GM12878 (cell line): ENCODE measurements at regions not wholly inside any gene's neighbourhood (a gene's known extent, or its start where the extent isn't known, plus 50 kb on each side); places are given as distances from the start of the nearest gene placed in this dataset.

Experiments
- ATAC-seq: fragments of 200-7000 bp; cut with Tn5 transposase; 3 replicates; pipeline ENCODE4 v1.9.1; 2020; ENCODE audit warnings: mild to moderate bottlenecking, moderate library complexity
- BruUV-seq: library from RNA; stranded (reverse); fragments of 400-500 nt; replicated peaks from 2 replicates; lab custom pipeline; 2021; lab: Mats Ljungman, UMichigan
- CTCF ChIA-PET: fragments of 300-600 bp; sonication (Branson Sonifier 250); formaldehyde crosslinking; extraction: SDS; loops from one replicate; lab custom pipeline; 2021; ENCODE audit warnings: inconsistent platforms; lab: Yijun Ruan, JAX
- POLR2A ChIA-PET: fragments of 350-600 bp; formaldehyde crosslinking; extraction: SDS; loops from one replicate; lab custom pipeline; 2021; ENCODE audit warnings: inconsistent platforms; lab: Charles Lee
- RAD21 ChIA-PET: fragments of 300-600 bp; sonication (Branson Sonifier 250); formaldehyde crosslinking; loops from one replicate; lab custom pipeline; 2023; ENCODE audit warnings: antibody characterized with exemption; ENCODE audit not compliant: unreplicated experiment; lab: Charles Lee
- SMC1A ChIA-PET: fragments of 300-600 bp; sonication (Branson Sonifier 250); formaldehyde crosslinking; loops from one replicate; lab custom pipeline; 2023; ENCODE audit not compliant: unreplicated experiment, uncharacterized antibody; lab: Charles Lee
- DNase-seq: peaks from one replicate; pipeline ENCODE4 v3.0.0-alpha.2; 2011; ENCODE audit warnings: low read depth, low spot score
- FAIRE-seq: peaks from 3 replicates; lab custom pipeline; 2011; peaks lifted over from hg19 to GRCh38; lab: Jason Lieb, UNC
- H2AFZ ChIP-seq: 2 replicates; pipeline ENCODE4 v1.6.0; 2011; ENCODE audit warnings: low read depth, low read length, control low read depth; ENCODE audit not compliant: control insufficient read depth
- H3K27ac ChIP-seq: 2 replicates; pipeline ENCODE4 v1.5.1; 2011; ENCODE audit warnings: control low read depth; ENCODE audit not compliant: control insufficient read depth, insufficient read depth
- H3K27me3 ChIP-seq, 2 experiments: replicated peaks in 1 of 2; 2 replicates each; pipeline versions ENCODE4 v1.6.0 to v1.6.1; 2011; ENCODE audit warnings: low read length in 1 of 2; ENCODE audit not compliant: control insufficient read depth in 2 of 2, insufficient read depth in 2 of 2
- H3K36me3 ChIP-seq, 2 experiments: 2 replicates each; pipeline ENCODE4 v1.5.1; 2011; ENCODE audit warnings: low read length in 1 of 2; ENCODE audit not compliant: control insufficient read depth in 2 of 2, insufficient read depth in 2 of 2
- H3K4me1 ChIP-seq: 2 replicates; pipeline ENCODE4 v1.6.1; 2011; ENCODE audit warnings: mild to moderate bottlenecking, low read length, moderate library complexity, mixed read lengths; ENCODE audit not compliant: control insufficient read depth, insufficient read depth
- H3K4me2 ChIP-seq: 2 replicates; pipeline ENCODE4 v1.6.0; 2011; ENCODE audit warnings: control low read depth; ENCODE audit not compliant: control insufficient read depth, insufficient read depth
- H3K4me3 ChIP-seq: fragments of 200-600 bp; sonication (generic); 2 replicates; pipeline ENCODE4 v1.5.1; 2016
- H3K79me2 ChIP-seq: 2 replicates; pipeline ENCODE4 v1.6.0; 2011; ENCODE audit warnings: low read length; ENCODE audit not compliant: control insufficient read depth, insufficient read depth
- H3K9ac ChIP-seq: 2 replicates; pipeline ENCODE4 v1.8.0; 2011; ENCODE audit warnings: low read length, control low read depth, mixed read lengths; ENCODE audit not compliant: control insufficient read depth, insufficient read depth
- H3K9me3 ChIP-seq: replicated peaks from 3 replicates; pipeline ENCODE4 v1.5.1; 2011; ENCODE audit warnings: mild to moderate bottlenecking, low read length; ENCODE audit not compliant: control insufficient read depth, insufficient read depth
- H4K20me1 ChIP-seq: 2 replicates; pipeline ENCODE4 v1.6.0; 2011; ENCODE audit not compliant: control insufficient read depth, insufficient read depth
- ASH2L ChIP-seq: fragments of 300-600, 200-600 bp; sonication (generic); IDR thresholded peaks from 2 replicates; pipeline ENCODE4 v1.6.1; 2017; ENCODE audit warnings: low read depth, mild to moderate bottlenecking, borderline replicate concordance
- CHD2 ChIP-seq: IDR thresholded peaks from 2 replicates; pipeline ENCODE4 v1.6.1; 2011; ENCODE audit warnings: low read depth, low read length, improper control_type of control experiment, borderline replicate concordance
- HDAC2 ChIP-seq: fragments of 200-600 bp; sonication (generic); IDR thresholded peaks from 2 replicates; pipeline ENCODE4 v1.6.1; 2017
- KDM1A ChIP-seq: fragments of 200-600 bp; sonication (generic); IDR thresholded peaks from 2 replicates; pipeline ENCODE4 v1.6.1; 2016; ENCODE audit warnings: borderline replicate concordance
- RAD51 ChIP-seq: fragments of 450-650 bp; IDR thresholded peaks from 2 replicates; pipeline ENCODE4 v1.6.1; 2016; ENCODE audit warnings: moderate library complexity, mild to moderate bottlenecking, inconsistent platforms
- SIN3A ChIP-seq: IDR thresholded peaks from 2 replicates; pipeline ENCODE4 v1.6.1; 2012; ENCODE audit warnings: low read depth, low read length, improper control_type of control experiment
- SMAD5 ChIP-seq: IDR thresholded peaks from 2 replicates; pipeline ENCODE4 v1.6.1; 2016; ENCODE audit warnings: antibody characterized with exemption, low read depth
- TCF7 ChIP-seq: IDR thresholded peaks from 2 replicates; pipeline ENCODE4 v1.6.1; 2014; ENCODE audit warnings: antibody characterized with exemption, borderline replicate concordance
- ZNF622 ChIP-seq: fragments of 450-650 bp; IDR thresholded peaks from 2 replicates; pipeline ENCODE4 v1.6.1; 2017; ENCODE audit warnings: mild to moderate bottlenecking, inconsistent platforms
- WGBS: methylation state at CpG from one replicate; pipeline ENCODE4 v1.1.6; 2016; ENCODE audit warnings: low lambda C conversion rate; ENCODE audit not compliant: insufficient replicate concordance, insufficient coverage; ENCODE audit errors: missing lambda C conversion rate; 5-methylcytosine and 5-hydroxymethylcytosine counted together
- in situ Hi-C: fragments of 300-500 bp; cut with MboI; formaldehyde crosslinking; loops from 9 replicates; pipeline ENCODE4 v1.14.3; 2018; ENCODE audit warnings: mixed read lengths
- intact Hi-C: fragments of 100-400 bp; cut with micrococcal nuclease; formaldehyde crosslinking; loops from one replicate; pipeline ENCODE4 v1.14.2; 2022; ENCODE audit not compliant: unreplicated experiment
- TF ChIP-seq, protein P1 (sequence below): fragments of 450-650 bp; IDR thresholded peaks from 2 replicates; pipeline ENCODE4 v1.6.1; 2016; ENCODE audit warnings: mild to moderate bottlenecking
- TF ChIP-seq, protein P2 (sequence below): fragments of 450-650 bp; IDR thresholded peaks from 2 replicates; pipeline ENCODE4 v1.6.1; 2017; ENCODE audit warnings: borderline replicate concordance
- TF ChIP-seq, protein P3 (sequence below): fragments of 450-650 bp; IDR thresholded peaks from 2 replicates; pipeline ENCODE4 v1.6.1; 2017; ENCODE audit warnings: mild to moderate bottlenecking
- TF ChIP-seq, protein P4 (sequence below): fragments of 450-650 bp; formaldehyde crosslinking; IDR thresholded peaks from 2 replicates; pipeline ENCODE4 v1.4.0; 2020; ENCODE audit warnings: mild to moderate bottlenecking, moderate library complexity
- TF ChIP-seq, protein P5 (sequence below): fragments of 450-650 bp; formaldehyde crosslinking; IDR thresholded peaks from 2 replicates; pipeline ENCODE4 v1.4.0; 2022; ENCODE audit warnings: mild to moderate bottlenecking, moderate library complexity

DNA sequence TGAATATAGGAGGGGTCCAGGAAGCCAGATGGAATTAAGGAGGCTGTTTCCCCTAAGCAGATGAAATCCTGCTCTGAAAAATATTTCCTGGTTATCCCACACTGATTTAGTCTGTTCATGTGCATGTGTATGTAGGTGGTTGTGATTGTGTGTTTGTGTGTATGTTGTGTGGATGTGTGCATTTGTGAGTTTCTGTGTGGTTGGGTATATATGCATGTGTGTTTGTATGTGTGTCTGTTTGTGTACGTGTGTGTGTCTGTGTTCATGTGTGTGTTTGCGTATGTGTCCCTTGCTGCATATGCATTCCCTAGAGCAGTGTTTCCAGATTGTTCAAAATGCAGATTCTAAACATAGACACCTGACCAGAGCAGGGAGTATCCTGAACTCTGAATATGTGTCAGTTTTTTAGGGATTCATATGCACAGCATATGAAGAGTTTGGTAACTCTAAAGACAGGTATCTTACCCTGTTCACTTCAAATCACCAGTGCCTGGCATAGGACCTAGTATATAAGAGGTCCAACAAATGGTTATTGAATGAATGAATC, 239.8 kb downstream of the MAFB start:
- WGBS = 54% methylated on average over 2 of the region's 2 CpGs
- FAIRE-seq (no peak), DNase-seq (no peak), ATAC-seq (no peak)
- Histone ChIP-seq H3K27ac (no peak overlapping the region), H3K79me2 (no peaks in the 10 kb centered on the region), H3K9me3 (no peaks in the 10 kb centered on the region), H3K36me3 (no peaks in the 10 kb centered on the region), H3K4me2 (no peak overlapping the region), H2AFZ (no peak overlapping the region), H3K4me1 (no peaks in the 10 kb centered on the region), H4K20me1 (no peaks in the 10 kb centered on the region), H3K4me3 (no peak overlapping the region), H3K9ac (no peak overlapping the region), H3K27me3 (peaks cover 0 to 4% of the 10 kb centered on the region in 2 experiments; a peak in 2 of 4 replicates)
- ChIA-PET RAD21 (no interaction called here), POLR2A (no interaction called here), CTCF (no interaction called here), SMC1A (no interaction called here)
- in situ Hi-C loops = no loop called here
- no TSS peak for BruUV-seq
- intact Hi-C loops = no loop called here
- TF ChIP-seq KDM1A (no peak), TCF7 (no peak), SIN3A (no peak), CHD2 (no peak), HDAC2 (no peak), ZNF622 (no peak), ASH2L (no peak), RAD51 (no peak), SMAD5 (no peak)
- TF ChIP-seq, protein P1, sequence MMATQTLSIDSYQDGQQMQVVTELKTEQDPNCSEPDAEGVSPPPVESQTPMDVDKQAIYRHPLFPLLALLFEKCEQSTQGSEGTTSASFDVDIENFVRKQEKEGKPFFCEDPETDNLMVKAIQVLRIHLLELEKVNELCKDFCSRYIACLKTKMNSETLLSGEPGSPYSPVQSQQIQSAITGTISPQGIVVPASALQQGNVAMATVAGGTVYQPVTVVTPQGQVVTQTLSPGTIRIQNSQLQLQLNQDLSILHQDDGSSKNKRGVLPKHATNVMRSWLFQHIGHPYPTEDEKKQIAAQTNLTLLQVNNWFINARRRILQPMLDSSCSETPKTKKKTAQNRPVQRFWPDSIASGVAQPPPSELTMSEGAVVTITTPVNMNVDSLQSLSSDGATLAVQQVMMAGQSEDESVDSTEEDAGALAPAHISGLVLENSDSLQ = no peak
- TF ChIP-seq, protein P2, sequence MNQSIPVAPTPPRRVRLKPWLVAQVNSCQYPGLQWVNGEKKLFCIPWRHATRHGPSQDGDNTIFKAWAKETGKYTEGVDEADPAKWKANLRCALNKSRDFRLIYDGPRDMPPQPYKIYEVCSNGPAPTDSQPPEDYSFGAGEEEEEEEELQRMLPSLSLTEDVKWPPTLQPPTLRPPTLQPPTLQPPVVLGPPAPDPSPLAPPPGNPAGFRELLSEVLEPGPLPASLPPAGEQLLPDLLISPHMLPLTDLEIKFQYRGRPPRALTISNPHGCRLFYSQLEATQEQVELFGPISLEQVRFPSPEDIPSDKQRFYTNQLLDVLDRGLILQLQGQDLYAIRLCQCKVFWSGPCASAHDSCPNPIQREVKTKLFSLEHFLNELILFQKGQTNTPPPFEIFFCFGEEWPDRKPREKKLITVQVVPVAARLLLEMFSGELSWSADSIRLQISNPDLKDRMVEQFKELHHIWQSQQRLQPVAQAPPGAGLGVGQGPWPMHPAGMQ = no peak
- TF ChIP-seq, protein P3, sequence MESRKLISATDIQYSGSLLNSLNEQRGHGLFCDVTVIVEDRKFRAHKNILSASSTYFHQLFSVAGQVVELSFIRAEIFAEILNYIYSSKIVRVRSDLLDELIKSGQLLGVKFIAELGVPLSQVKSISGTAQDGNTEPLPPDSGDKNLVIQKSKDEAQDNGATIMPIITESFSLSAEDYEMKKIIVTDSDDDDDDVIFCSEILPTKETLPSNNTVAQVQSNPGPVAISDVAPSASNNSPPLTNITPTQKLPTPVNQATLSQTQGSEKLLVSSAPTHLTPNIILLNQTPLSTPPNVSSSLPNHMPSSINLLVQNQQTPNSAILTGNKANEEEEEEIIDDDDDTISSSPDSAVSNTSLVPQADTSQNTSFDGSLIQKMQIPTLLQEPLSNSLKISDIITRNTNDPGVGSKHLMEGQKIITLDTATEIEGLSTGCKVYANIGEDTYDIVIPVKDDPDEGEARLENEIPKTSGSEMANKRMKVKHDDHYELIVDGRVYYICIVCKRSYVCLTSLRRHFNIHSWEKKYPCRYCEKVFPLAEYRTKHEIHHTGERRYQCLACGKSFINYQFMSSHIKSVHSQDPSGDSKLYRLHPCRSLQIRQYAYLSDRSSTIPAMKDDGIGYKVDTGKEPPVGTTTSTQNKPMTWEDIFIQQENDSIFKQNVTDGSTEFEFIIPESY = no peak
- TF ChIP-seq, protein P4, sequence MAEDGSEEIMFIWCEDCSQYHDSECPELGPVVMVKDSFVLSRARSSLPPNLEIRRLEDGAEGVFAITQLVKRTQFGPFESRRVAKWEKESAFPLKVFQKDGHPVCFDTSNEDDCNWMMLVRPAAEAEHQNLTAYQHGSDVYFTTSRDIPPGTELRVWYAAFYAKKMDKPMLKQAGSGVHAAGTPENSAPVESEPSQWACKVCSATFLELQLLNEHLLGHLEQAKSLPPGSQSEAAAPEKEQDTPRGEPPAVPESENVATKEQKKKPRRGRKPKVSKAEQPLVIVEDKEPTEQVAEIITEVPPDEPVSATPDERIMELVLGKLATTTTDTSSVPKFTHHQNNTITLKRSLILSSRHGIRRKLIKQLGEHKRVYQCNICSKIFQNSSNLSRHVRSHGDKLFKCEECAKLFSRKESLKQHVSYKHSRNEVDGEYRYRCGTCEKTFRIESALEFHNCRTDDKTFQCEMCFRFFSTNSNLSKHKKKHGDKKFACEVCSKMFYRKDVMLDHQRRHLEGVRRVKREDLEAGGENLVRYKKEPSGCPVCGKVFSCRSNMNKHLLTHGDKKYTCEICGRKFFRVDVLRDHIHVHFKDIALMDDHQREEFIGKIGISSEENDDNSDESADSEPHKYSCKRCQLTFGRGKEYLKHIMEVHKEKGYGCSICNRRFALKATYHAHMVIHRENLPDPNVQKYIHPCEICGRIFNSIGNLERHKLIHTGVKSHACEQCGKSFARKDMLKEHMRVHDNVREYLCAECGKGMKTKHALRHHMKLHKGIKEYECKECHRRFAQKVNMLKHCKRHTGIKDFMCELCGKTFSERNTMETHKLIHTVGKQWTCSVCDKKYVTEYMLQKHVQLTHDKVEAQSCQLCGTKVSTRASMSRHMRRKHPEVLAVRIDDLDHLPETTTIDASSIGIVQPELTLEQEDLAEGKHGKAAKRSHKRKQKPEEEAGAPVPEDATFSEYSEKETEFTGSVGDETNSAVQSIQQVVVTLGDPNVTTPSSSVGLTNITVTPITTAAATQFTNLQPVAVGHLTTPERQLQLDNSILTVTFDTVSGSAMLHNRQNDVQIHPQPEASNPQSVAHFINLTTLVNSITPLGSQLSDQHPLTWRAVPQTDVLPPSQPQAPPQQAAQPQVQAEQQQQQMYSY (CRISPR knock-in tag) = no peak
- TF ChIP-seq, protein P5, sequence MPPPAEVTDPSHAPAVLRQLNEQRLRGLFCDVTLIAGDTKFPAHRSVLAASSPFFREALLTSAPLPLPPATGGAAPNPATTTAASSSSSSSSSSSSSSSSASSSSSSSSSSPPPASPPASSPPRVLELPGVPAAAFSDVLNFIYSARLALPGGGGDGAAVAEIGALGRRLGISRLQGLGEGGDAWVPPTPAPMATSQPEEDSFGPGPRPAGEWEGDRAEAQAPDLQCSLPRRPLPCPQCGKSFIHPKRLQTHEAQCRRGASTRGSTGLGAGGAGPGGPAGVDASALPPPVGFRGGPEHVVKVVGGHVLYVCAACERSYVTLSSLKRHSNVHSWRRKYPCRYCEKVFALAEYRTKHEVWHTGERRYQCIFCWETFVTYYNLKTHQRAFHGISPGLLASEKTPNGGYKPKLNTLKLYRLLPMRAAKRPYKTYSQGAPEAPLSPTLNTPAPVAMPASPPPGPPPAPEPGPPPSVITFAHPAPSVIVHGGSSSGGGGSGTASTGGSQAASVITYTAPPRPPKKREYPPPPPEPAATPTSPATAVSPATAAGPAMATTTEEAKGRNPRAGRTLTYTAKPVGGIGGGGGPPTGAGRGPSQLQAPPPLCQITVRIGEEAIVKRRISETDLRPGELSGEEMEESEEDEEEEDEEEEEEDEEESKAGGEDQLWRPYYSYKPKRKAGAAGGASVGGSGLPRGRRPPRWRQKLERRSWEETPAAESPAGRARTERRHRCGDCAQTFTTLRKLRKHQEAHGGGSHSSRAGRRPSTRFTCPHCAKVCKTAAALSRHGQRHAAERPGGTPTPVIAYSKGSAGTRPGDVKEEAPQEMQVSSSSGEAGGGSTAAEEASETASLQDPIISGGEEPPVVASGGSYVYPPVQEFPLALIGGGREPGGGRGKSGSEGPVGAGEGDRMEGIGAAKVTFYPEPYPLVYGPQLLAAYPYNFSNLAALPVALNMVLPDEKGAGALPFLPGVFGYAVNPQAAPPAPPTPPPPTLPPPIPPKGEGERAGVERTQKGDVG (CRISPR knock-in tag) = no peak
